ENCODE measurements at regions not wholly inside any gene's neighbourhood (a gene's known extent, or its start where the extent isn't known, plus 50 kb on each side); places are given as distances from the start of the nearest gene placed in this dataset.
"Not testable (repeated sequence)": the region's sequence is repeated elsewhere in the genome, so short reads cannot be mapped to it uniquely, and the experiment has no call there.

DNA sequence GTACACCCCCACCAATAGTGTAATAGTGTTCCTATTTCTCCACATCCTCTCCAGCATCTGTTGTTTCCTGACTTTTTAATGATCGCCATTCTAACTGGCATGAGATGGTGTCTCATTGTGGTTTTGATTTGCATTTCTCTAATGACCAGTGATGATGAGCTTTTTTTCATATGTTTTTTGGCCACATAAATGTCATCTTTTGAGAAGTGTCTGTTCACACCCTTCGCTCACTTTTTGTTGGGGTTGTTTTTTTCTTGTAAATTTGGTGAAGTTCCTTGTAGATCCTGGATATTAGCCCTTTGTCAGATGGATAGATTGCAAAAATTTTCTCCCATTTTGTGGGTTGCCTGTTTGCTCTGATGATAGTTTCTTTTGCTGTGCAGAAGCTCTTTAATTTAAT is 567.7 kb downstream of the MATN1 start:
- TF ChIP-seq FOXM1 (IDR thresholded peaks at IDR 0.05; ENCODE audit: borderline replicate concordance); SUZ12 (IDR thresholded peaks at IDR 0.05); ZNF384 (IDR thresholded peaks at IDR 0.05); SP1 (IDR thresholded peaks at IDR 0.05); NFRKB (IDR thresholded peaks at IDR 0.05); ARNT (IDR thresholded peaks at IDR 0.05); TARDBP (IDR thresholded peaks at IDR 0.05); L3MBTL2 (conservative IDR thresholded peaks at IDR 0.05); FOXA1 (IDR thresholded peaks at IDR 0.05); CTBP1 (IDR thresholded peaks at IDR 0.05; ENCODE audit: borderline replicate concordance); BHLHE40 (IDR thresholded peaks at IDR 0.05; ENCODE audit: borderline replicate concordance); ELF4 (IDR thresholded peaks at IDR 0.05); LEF1 (IDR thresholded peaks at IDR 0.05; ENCODE audit: borderline replicate concordance): not testable (repeated sequence)
